ENCODE measurements at regions not wholly inside any gene's neighbourhood (a gene's known extent, or its start where the extent isn't known, plus 50 kb on each side); places are given as distances from the start of the nearest gene placed in this dataset.

- Histone ChIP-seq H3K36me3 (ENCODE audit: control insufficient read depth in 4 of 4, insufficient read depth in 4 of 4, low read length in 4 of 4) (no peaks in the 10 kb centered on the region), H3K27me3 (ENCODE audit: control insufficient read depth in 3 of 3, insufficient read depth in 3 of 3, low read length in 2 of 3) (no peaks in the 10 kb centered on the region), H3K4me3 (no peak overlapping the region), H3K9me3 (ENCODE audit: control insufficient read depth in 4 of 4, insufficient read depth in 3 of 4, low read length in 3 of 4) (peaks cover 0 to 6% (median 0%) of the 10 kb centered on the region in 4 donors), H3K27ac (ENCODE audit: low read depth in 1 of 2, low read length in 1 of 2) (no peak overlapping the region), H3K9ac (ENCODE audit: insufficient read depth in 1 of 2, low read length in 2 of 2) (no peak overlapping the region), H3K4me1 (ENCODE audit: control insufficient read depth in 5 of 5, insufficient read depth in 5 of 5, low read length in 5 of 5) (peaks cover 0 to 3% (median 0%) of the 10 kb centered on the region in 5 donors)
- TF ChIP-seq CTCF (IDR thresholded peaks at IDR 0.05; ENCODE audit: control extremely low read depth, extremely low read depth), result no peak
- ATAC-seq (ENCODE audit: insufficient read depth, low FRiP score), result no peak
- no peak for DNase-seq
Observed at GRCh38 chr1:187629075-187629474, 800.3 kb downstream of the PLA2G4A start.

- 86 to 89% methylated on average over 13 of the region's 13 CpGs for WGBS, 2 donors
- no peak for TF ChIP-seq CTCF (IDR thresholded peaks at IDR 0.05; ENCODE audit: control extremely low read depth, extremely low read depth)
Observed at GRCh38 chr1:187630653-187631380, 802.1 kb downstream of the PLA2G4A start.

GRCh38 chr1:187631381-187631675 lies 802.6 kb downstream of the PLA2G4A start:
- ATAC-seq (ENCODE audit: insufficient read depth, low FRiP score), result no peak
- TF ChIP-seq CTCF (IDR thresholded peaks at IDR 0.05; ENCODE audit: control extremely low read depth, extremely low read depth), result no peak
- 82 to 83% methylated on average over 5 of the region's 5 CpGs for WGBS, 2 donors

More at GRCh38 chr1:187630653-187631380, 802.1 kb downstream of the PLA2G4A start:
- no peak overlapping the region for H3K27ac ChIP-seq (ENCODE audit: low read depth in 1 of 2, low read length in 1 of 2)
- no peak for ATAC-seq (ENCODE audit: insufficient read depth, low FRiP score)
- no peak for DNase-seq
- no peaks in the 10 kb centered on the region for H3K36me3 ChIP-seq (ENCODE audit: control insufficient read depth in 4 of 4, insufficient read depth in 4 of 4, low read length in 4 of 4)
- peaks cover 0 to 6% (median 0%) of the 10 kb centered on the region in 4 donors for H3K9me3 ChIP-seq (ENCODE audit: control insufficient read depth in 4 of 4, insufficient read depth in 3 of 4, low read length in 3 of 4)
- no peaks in the 10 kb centered on the region for H3K27me3 ChIP-seq (ENCODE audit: control insufficient read depth in 3 of 3, insufficient read depth in 3 of 3, low read length in 2 of 3)
- H3K9ac ChIP-seq (ENCODE audit: insufficient read depth in 1 of 2, low read length in 2 of 2), result no peak overlapping the region
- H3K4me3 ChIP-seq, result no peak overlapping the region
- peaks cover 0 to 2% (median 0%) of the 10 kb centered on the region in 5 donors for H3K4me1 ChIP-seq (ENCODE audit: control insufficient read depth in 5 of 5, insufficient read depth in 5 of 5, low read length in 5 of 5)

GRCh38 chr1:187631984-187632383 lies 803.2 kb downstream of the PLA2G4A start:
- Histone ChIP-seq H3K9ac (ENCODE audit: insufficient read depth in 1 of 2, low read length in 2 of 2) (no peak overlapping the region), H3K27me3 (ENCODE audit: control insufficient read depth in 3 of 3, insufficient read depth in 3 of 3, low read length in 2 of 3) (no peaks in the 10 kb centered on the region), H3K36me3 (ENCODE audit: control insufficient read depth in 4 of 4, insufficient read depth in 4 of 4, low read length in 4 of 4) (no peaks in the 10 kb centered on the region), H3K27ac (ENCODE audit: low read depth in 1 of 2, low read length in 1 of 2) (no peak overlapping the region), H3K4me1 (ENCODE audit: control insufficient read depth in 5 of 5, insufficient read depth in 5 of 5, low read length in 5 of 5) (no peaks in the 10 kb centered on the region), H3K9me3 (ENCODE audit: control insufficient read depth in 4 of 4, insufficient read depth in 3 of 4, low read length in 3 of 4) (peaks cover 0 to 6% (median 0%) of the 10 kb centered on the region in 4 donors), H3K4me3 (no peak overlapping the region)
- ATAC-seq (ENCODE audit: insufficient read depth, low FRiP score), result no peak
- DNase-seq, result no peak
- 79 to 87% methylated on average over 5 of the region's 5 CpGs for WGBS, 2 donors
- TF ChIP-seq CTCF (IDR thresholded peaks at IDR 0.05; ENCODE audit: control extremely low read depth, extremely low read depth), result no peak

More at GRCh38 chr1:187631381-187631675, 802.6 kb downstream of the PLA2G4A start:
- H3K27ac ChIP-seq (ENCODE audit: low read depth in 1 of 2, low read length in 1 of 2), result no peak overlapping the region
- no peak for DNase-seq
- no peaks in the 10 kb centered on the region for H3K27me3 ChIP-seq (ENCODE audit: control insufficient read depth in 3 of 3, insufficient read depth in 3 of 3, low read length in 2 of 3)
- no peaks in the 10 kb centered on the region for H3K4me1 ChIP-seq (ENCODE audit: control insufficient read depth in 5 of 5, insufficient read depth in 5 of 5, low read length in 5 of 5)
- no peak overlapping the region for H3K9ac ChIP-seq (ENCODE audit: insufficient read depth in 1 of 2, low read length in 2 of 2)
- no peaks in the 10 kb centered on the region for H3K36me3 ChIP-seq (ENCODE audit: control insufficient read depth in 4 of 4, insufficient read depth in 4 of 4, low read length in 4 of 4)
- H3K9me3 ChIP-seq (ENCODE audit: control insufficient read depth in 4 of 4, insufficient read depth in 3 of 4, low read length in 3 of 4), result peaks cover 0 to 6% (median 0%) of the 10 kb centered on the region in 4 donors
- H3K4me3 ChIP-seq, result no peak overlapping the region
